RWPE1 (cell line): ENCODE measurements at regions not wholly inside any gene's neighbourhood (a gene's known extent, or its start where the extent isn't known, plus 50 kb on each side); places are given as distances from the start of the nearest gene placed in this dataset.

Experiments
- CTCF ChIA-PET: fragments of 350-600 bp; sonication (Branson Sonifier 250); formaldehyde crosslinking; extraction: SDS; loops from one replicate; lab custom pipeline; 2021; lab: Yijun Ruan, JAX
- POLR2A ChIA-PET: fragments of 400-600 bp; formaldehyde crosslinking; extraction: SDS; loops from one replicate; lab custom pipeline; 2020; ENCODE audit warnings: antibody characterized with exemption; ENCODE audit not compliant: low non-redundant PET; lab: Yijun Ruan, JAX
- DNase-seq: peaks from one replicate; pipeline ENCODE4 v3.0.0; 2012; ENCODE audit warnings: low spot score
- H3K27ac ChIP-seq: fragments of 450-650 bp; 2 replicates; pipeline ENCODE4 v1.5.1; 2017
- TF ChIP-seq, protein P1 (sequence below): fragments of 450-650 bp; conservative IDR thresholded peaks from 2 replicates; pipeline ENCODE4 v1.5.1; 2017; ENCODE audit warnings: low read depth, mild to moderate bottlenecking

DNA sequence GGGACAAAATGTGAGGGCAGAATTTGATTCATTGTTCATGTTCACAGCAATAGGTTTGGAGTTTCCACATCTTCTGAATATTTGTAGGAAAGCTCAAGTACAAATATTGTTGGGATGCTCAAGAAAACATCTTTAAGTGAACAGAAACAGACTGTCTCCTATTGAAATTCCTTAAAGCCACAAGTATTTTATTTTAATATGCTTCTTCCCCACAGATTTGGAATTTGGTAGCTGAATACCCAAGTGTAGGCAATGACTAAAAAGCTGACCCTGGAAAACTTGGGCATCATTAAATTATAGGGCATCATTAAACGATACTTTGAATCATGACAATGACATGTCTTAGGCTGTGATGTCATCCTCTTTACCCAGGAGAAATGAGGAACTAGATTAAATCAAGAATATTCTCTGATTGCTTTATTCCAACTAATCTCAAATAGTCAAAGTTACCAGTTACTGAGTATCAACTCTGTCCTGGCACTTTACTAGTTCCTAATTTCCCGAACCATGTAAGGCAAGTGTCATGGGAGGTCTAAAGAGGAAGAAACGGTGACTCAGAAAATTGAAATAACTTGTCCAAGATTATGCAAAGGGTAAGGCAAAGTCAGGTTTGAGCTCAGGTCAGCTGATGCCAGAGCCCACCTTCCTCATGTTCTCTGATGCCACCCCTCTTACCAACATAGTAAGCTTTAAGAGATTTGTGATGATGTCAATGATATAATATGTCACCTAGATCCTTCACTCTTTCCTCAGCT lies 223.1 kb upstream of the LEF1 start:
- no peak for DNase-seq
- ChIA-PET POLR2A (no interaction called here), CTCF (interaction anchor here (0.5 kb wide), 2 partner anchors 48 to 1607 kb away, joined by 3 read pairs; no protein-coding TSS in a partner anchor)
- TF ChIP-seq, protein P1, sequence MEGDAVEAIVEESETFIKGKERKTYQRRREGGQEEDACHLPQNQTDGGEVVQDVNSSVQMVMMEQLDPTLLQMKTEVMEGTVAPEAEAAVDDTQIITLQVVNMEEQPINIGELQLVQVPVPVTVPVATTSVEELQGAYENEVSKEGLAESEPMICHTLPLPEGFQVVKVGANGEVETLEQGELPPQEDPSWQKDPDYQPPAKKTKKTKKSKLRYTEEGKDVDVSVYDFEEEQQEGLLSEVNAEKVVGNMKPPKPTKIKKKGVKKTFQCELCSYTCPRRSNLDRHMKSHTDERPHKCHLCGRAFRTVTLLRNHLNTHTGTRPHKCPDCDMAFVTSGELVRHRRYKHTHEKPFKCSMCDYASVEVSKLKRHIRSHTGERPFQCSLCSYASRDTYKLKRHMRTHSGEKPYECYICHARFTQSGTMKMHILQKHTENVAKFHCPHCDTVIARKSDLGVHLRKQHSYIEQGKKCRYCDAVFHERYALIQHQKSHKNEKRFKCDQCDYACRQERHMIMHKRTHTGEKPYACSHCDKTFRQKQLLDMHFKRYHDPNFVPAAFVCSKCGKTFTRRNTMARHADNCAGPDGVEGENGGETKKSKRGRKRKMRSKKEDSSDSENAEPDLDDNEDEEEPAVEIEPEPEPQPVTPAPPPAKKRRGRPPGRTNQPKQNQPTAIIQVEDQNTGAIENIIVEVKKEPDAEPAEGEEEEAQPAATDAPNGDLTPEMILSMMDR = no peak
- H3K27ac ChIP-seq = no peak overlapping the region

DNA sequence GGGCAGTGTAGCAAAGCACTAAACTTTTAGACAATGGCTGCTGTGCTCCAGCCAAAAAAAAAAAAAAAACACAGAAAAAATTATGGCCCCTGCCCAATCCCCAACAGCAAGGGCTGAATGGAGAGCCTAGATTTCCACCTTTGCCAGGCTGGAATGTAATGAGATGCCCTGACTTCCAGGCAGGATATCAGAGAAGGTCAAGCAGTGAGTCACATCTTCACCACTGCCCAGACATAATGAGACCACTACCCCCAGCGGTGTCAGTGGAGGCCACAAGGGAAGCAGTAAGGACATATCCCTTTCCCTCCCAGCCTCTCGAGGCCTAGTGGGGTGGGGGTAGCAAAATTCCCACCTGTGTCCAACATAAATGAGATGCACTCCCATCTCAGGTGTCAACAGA lies 216.3 kb upstream of the LEF1 start:
- POLR2A ChIA-PET = no interaction called here
- CTCF ChIA-PET = no interaction called here
- no peak overlapping the region for H3K27ac ChIP-seq
- DNase-seq = no peak
- TF ChIP-seq, protein P1 = no peak

DNA sequence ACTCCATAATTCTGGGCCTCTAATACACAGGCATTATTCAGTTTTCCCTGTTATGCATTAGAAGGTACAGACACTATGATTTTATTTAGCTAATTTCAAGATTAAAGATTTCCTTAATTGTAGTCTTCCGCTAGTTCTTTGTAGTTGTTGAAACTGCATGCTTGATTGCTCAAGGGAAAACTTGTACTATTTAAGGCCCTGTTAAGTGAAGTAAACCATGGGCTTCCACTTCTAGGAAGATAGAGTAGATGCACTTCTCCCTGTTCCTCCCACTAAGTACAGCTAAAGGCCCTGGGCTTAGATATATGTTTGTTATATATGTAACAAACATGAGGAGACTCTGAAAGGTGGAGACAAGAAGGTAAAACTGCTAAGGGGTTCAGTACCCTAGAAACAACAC lies 215.8 kb upstream of the LEF1 start:
- CTCF ChIA-PET = no interaction called here
- no peak overlapping the region for H3K27ac ChIP-seq
- TF ChIP-seq, protein P1 = no peak
- no peak for DNase-seq
- POLR2A ChIA-PET = no interaction called here

DNA sequence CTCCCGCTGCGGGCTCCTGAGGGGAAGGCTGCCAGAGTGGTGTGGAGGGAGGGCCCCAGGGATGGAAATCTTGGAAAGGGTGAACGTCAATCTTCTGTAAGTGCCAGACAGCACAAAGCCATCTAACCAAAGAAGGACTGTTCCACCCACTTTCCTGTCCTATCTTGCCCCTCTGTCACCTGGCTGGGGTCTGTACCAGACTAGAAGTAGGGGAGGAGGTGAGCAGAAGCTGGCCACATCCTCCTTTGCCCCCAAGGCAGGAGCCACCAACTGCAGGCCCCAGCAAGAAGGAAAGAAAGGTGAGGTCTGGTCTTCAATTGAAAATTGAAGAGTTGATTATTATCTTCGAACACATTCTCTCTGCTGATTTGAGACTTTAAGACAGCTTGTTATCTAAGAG lies 214.4 kb upstream of the LEF1 start:
- H3K27ac ChIP-seq = no peak overlapping the region
- ChIA-PET CTCF (no interaction called here), POLR2A (no interaction called here)
- TF ChIP-seq, protein P1 = no peak
- no peak for DNase-seq

DNA sequence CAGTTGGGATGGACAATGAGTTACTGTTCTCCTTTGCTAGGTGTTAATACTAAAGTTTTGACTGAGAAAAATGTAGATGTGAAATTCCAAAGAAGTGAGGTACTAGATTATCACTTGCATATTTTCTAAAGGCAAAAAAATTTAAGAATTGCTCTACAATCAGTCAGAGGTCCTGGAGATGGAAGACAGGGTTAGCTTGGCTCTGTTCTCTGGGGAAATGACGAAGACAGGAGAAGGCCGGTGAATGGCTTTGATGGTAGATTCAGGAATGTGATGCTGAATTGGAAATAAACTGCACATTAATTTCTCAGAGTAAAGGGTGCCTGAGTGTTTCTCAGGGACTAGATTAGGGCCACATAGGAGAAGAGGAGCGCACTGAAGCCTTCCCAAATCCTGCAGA lies 214.0 kb upstream of the LEF1 start:
- POLR2A ChIA-PET = no interaction called here
- DNase-seq = no peak
- TF ChIP-seq, protein P1 = no peak
- no peak overlapping the region for H3K27ac ChIP-seq
- CTCF ChIA-PET = no interaction called here

DNA sequence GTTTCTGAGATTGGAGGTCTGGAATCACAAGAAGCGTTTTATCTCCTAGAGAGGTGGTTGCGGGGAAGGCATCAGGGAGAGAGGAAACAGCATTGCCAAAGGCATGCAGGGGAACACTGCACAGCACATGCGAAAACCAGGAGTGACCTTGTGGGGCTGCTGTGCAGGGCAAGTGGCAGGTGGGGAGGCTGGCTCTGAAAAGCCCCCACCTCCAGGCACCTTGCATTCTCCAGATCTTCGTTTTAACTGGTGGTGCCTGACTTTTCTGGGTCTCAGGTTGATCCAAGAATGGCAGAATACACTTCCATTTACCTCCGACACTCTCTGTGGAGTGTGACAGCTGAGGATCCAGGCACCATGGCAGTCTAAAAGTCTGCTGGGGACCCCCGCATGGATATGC lies 209.4 kb upstream of the LEF1 start:
- ChIA-PET CTCF (no interaction called here), POLR2A (no interaction called here)
- TF ChIP-seq, protein P1 = no peak
- H3K27ac ChIP-seq = no peak overlapping the region
- no peak for DNase-seq
